Fibroblast of lung (primary cell): ENCODE measurements at regions not wholly inside any gene's neighbourhood (a gene's known extent, or its start where the extent isn't known, plus 50 kb on each side); places are given as distances from the start of the nearest gene placed in this dataset.

Experiments used
- DNase-seq, 2 donors: peaks; one replicate each; pipeline versions ENCODE4 v3.0.0 to v3.0.0-alpha.2; 2010; ENCODE audit warnings: low read depth in 2 of 2
- H2AFZ ChIP-seq: 2 replicates; pipeline ENCODE4 v1.5.1; 2012; ENCODE audit warnings: low read length, control low read depth, inconsistent platforms
- H3K27ac ChIP-seq: 2 replicates; pipeline ENCODE4 v1.5.1; 2011; ENCODE audit warnings: low read length, control low read depth; ENCODE audit not compliant: insufficient read depth
- H3K27me3 ChIP-seq: 2 replicates; pipeline ENCODE4 v1.5.1; 2011; ENCODE audit warnings: mild to moderate bottlenecking, low read length; ENCODE audit not compliant: control insufficient read depth, insufficient read depth
- H3K36me3 ChIP-seq: 2 replicates; pipeline ENCODE4 v1.5.1; 2011; ENCODE audit warnings: low read length; ENCODE audit not compliant: control insufficient read depth, insufficient read depth
- H3K4me1 ChIP-seq: 2 replicates; pipeline ENCODE4 v1.5.1; 2011; ENCODE audit warnings: low read length; ENCODE audit not compliant: control insufficient read depth, insufficient read depth; ENCODE audit errors: extremely low read depth
- H3K4me2 ChIP-seq: 2 replicates; pipeline ENCODE4 v1.5.1; 2011; ENCODE audit warnings: low read length, control low read depth; ENCODE audit not compliant: insufficient read depth; ENCODE audit errors: extremely low read depth
- H3K4me3 ChIP-seq, 4 experiments: fragments of 200-600 bp in 1 of 4; sonication (generic) in 1 of 4; replicated peaks in 1 of 4; 2 replicates each; pipeline ENCODE4 v1.5.1; 2011 to 2016; ENCODE audit warnings: low read length in 4 of 4, low read depth in 3 of 4, mild to moderate bottlenecking in 3 of 4, control low read depth in 2 of 4, inconsistent platforms in 1 of 4, mixed read lengths in 1 of 4; ENCODE audit not compliant: insufficient read depth in 1 of 4; ENCODE audit errors: control extremely low read depth in 1 of 4
- H3K79me2 ChIP-seq: 2 replicates; pipeline ENCODE4 v1.5.1; 2012; ENCODE audit warnings: mild to moderate bottlenecking, low read length, inconsistent platforms; ENCODE audit not compliant: control insufficient read depth, insufficient read depth
- H3K9ac ChIP-seq: 2 replicates; pipeline ENCODE4 v1.5.1; 2011; ENCODE audit warnings: mild to moderate bottlenecking, low read length, control low read depth; ENCODE audit not compliant: insufficient read depth
- H3K9me3 ChIP-seq: 2 replicates; pipeline ENCODE4 v1.5.1; 2012; ENCODE audit warnings: low read depth, low read length; ENCODE audit not compliant: control insufficient read depth, insufficient read depth
- H4K20me1 ChIP-seq: 2 replicates; pipeline ENCODE4 v1.5.1; 2011; ENCODE audit warnings: low read length; ENCODE audit not compliant: control insufficient read depth, insufficient read depth; ENCODE audit errors: extremely low read depth
- EZH2 ChIP-seq: IDR thresholded peaks from 2 replicates; pipeline ENCODE4 v1.5.1; 2012; ENCODE audit warnings: low read length, control low read depth, mild to moderate bottlenecking; ENCODE audit errors: missing control alignments
- TF ChIP-seq, protein P1 (sequence below), 2 donors: IDR thresholded peaks in 1 of 2; conservative IDR thresholded peaks in 1 of 2; 1 replicate in 1 of 2; 2 replicates in 1 of 2; pipeline ENCODE4 v1.5.1; 2011 to 2012; ENCODE audit warnings: low read length in 2 of 2, control low read depth in 1 of 2, inconsistent platforms in 1 of 2, low read depth in 1 of 2, mild to moderate bottlenecking in 1 of 2

- Histone ChIP-seq H3K9me3 (no peaks in the 10 kb centered on the region), H3K27ac (no peak overlapping the region), H3K4me3 (no peak overlapping the region), H2AFZ (no peak overlapping the region), H3K27me3 (no peaks in the 10 kb centered on the region), H3K4me2 (no peak overlapping the region), H3K79me2 (no peaks in the 10 kb centered on the region), H3K9ac (no peak overlapping the region), H3K36me3 (no peaks in the 10 kb centered on the region), H3K4me1 (no peaks in the 10 kb centered on the region), H4K20me1 (no peaks in the 10 kb centered on the region)
- TF ChIP-seq, protein P1, sequence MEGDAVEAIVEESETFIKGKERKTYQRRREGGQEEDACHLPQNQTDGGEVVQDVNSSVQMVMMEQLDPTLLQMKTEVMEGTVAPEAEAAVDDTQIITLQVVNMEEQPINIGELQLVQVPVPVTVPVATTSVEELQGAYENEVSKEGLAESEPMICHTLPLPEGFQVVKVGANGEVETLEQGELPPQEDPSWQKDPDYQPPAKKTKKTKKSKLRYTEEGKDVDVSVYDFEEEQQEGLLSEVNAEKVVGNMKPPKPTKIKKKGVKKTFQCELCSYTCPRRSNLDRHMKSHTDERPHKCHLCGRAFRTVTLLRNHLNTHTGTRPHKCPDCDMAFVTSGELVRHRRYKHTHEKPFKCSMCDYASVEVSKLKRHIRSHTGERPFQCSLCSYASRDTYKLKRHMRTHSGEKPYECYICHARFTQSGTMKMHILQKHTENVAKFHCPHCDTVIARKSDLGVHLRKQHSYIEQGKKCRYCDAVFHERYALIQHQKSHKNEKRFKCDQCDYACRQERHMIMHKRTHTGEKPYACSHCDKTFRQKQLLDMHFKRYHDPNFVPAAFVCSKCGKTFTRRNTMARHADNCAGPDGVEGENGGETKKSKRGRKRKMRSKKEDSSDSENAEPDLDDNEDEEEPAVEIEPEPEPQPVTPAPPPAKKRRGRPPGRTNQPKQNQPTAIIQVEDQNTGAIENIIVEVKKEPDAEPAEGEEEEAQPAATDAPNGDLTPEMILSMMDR (conservative IDR thresholded peaks at IDR 0.05 in 1 of 2, IDR thresholded peaks at IDR 0.05 in 1 of 2; ENCODE audit: low read depth in 1 of 2, low read length in 2 of 2), result no peak
- no peak for TF ChIP-seq EZH2
- DNase-seq, result no peak
Observed at GRCh38 chr19:30316560-30317106, 55.6 kb upstream of the ZNF536 start.

DNA sequence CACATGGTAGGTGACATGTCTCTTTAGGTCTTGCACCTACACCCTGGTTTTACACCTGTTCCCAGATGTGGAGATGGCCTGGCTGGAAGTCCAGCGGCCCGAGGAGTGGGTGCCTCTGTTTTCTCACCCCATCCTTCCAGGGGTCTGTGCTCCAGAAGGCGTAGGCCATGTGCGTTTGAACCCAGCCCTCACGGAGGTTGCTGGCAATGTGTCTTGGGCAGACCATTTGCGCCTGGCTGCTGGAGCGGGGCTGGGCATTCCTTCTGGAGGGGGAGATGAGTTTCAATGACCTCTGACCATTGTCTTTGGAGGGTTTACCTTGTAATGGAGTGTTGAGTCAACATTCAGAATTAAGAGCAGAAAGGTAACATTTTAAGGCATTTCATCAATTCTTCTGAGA is 54.8 kb upstream of the ZNF536 start:
- H3K79me2 ChIP-seq, result no peaks in the 10 kb centered on the region
- no peak overlapping the region for H2AFZ ChIP-seq
- no peaks in the 10 kb centered on the region for H3K36me3 ChIP-seq
- H3K4me3 ChIP-seq, result no peak overlapping the region
- H4K20me1 ChIP-seq, result no peaks in the 10 kb centered on the region
- TF ChIP-seq, protein P1 (conservative IDR thresholded peaks at IDR 0.05 in 1 of 2, IDR thresholded peaks at IDR 0.05 in 1 of 2; ENCODE audit: low read depth in 1 of 2, low read length in 2 of 2), result no peak
- no peak for TF ChIP-seq EZH2
- H3K27me3 ChIP-seq, result no peaks in the 10 kb centered on the region
- no peaks in the 10 kb centered on the region for H3K4me1 ChIP-seq
- H3K9ac ChIP-seq, result no peak overlapping the region
- H3K9me3 ChIP-seq, result no peaks in the 10 kb centered on the region
- no peak for DNase-seq
- H3K27ac ChIP-seq, result no peak overlapping the region
- H3K4me2 ChIP-seq, result no peak overlapping the region

DNA sequence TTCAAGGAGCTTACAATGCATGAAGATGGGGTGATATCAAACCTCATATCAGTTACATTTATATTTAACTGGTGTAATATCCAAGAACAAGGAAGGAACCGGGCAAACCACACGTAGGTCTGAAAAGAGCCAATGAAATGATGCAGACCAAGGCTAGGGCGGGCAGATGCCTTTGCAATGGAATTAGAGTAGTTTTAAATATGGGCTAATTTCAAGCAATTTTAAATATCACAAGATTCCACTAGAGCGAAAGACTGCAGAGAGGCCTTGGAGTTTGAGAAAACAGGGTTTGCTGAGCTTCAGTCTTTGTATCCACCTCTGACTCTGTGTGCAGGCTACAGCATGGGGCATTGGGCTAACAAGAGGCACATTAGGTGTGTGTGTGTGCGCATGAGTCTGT is 53.9 kb upstream of the ZNF536 start:
- no peaks in the 10 kb centered on the region for H3K36me3 ChIP-seq
- no peak for TF ChIP-seq EZH2
- TF ChIP-seq, protein P1 (conservative IDR thresholded peaks at IDR 0.05 in 1 of 2, IDR thresholded peaks at IDR 0.05 in 1 of 2; ENCODE audit: low read depth in 1 of 2, low read length in 2 of 2), result no peak
- H3K27me3 ChIP-seq, result no peaks in the 10 kb centered on the region
- no peak overlapping the region for H3K4me2 ChIP-seq
- H3K4me1 ChIP-seq, result no peaks in the 10 kb centered on the region
- no peak overlapping the region for H3K9ac ChIP-seq
- no peaks in the 10 kb centered on the region for H3K9me3 ChIP-seq
- H4K20me1 ChIP-seq, result no peaks in the 10 kb centered on the region
- no peak overlapping the region for H3K4me3 ChIP-seq
- DNase-seq, result no peak
- no peak overlapping the region for H2AFZ ChIP-seq
- no peak overlapping the region for H3K27ac ChIP-seq
- no peaks in the 10 kb centered on the region for H3K79me2 ChIP-seq
